Activated CD8-positive, alpha-beta memory T cell treated with anti-CD3 and anti-CD28 coated beads for 4 hours (primary cell): ENCODE measurements at regions not wholly inside any gene's neighbourhood (a gene's known extent, or its start where the extent isn't known, plus 50 kb on each side); places are given as distances from the start of the nearest gene placed in this dataset.
"Not testable (repeated sequence)": the region's sequence is repeated elsewhere in the genome, so short reads cannot be mapped to it uniquely, and the experiment has no call there.

Experiments
- DNase-seq, 2 donors: peaks; one replicate each; pipeline ENCODE4 v3.0.0-alpha.2; 2020; ENCODE audit warnings: low read depth in 2 of 2

- no peak for DNase-seq
Measured at GRCh38 chr6:167208819-167209576, 51.2 kb upstream of the GPR31 start.

DNA sequence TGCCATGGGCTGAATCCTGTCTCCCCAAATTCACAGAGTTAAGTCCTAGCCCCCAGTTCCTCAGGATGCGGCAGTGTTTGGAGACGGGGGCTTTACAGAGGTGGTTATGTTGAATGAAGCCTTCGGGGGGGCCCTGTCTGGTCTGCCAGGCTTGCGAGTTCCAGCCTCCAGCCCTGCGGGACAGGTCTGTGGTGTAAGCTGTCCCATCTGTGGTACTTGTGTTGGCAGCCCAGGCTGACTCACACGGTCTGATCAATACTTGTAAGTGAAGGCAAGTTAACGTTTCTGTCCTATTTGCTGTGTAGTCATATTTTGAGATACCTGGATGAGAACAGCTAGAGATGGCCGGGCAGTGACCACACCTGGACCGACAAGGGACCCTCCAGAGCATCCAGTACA is 51.8 kb upstream of the GPR31 start:
- DNase-seq, result no peak

- no peak for DNase-seq
Measured at GRCh38 chr6:167210375-167211294, 52.9 kb upstream of the GPR31 start.

DNA sequence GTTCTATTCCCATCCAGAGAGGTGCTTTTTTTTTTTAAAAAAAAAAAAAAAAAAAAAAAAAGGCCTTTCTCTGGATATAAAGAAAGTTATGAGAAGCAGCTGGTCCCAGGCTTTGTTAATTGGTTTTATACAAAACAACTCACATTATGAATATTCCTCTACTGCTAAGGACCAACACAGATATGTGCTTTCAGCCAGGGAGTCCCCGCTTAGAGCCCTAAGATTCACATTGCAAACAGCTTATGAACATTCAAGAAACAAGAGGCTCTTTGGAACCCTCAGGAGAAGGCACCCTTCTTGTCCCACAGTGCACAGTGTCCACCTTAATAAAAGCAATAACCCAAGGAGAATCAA is 53.5 kb upstream of the GPR31 start:
- no peak for DNase-seq

- DNase-seq, result no peak
Measured at GRCh38 chr6:167211881-167212712, 54.3 kb upstream of the GPR31 start.

DNA sequence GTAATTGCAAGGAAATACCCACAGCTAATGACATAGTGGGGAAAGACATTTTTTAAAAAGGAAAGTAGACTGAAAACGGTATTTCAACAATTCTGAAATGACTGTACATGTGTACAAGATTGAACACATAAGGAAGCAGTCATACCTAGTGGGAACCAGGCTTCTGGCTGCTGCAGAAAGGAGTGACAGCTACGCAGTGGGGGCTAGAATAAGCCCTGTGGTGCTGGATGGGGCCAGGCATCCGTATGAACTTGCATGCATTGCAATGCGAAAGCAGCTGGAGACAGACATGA is 54.9 kb upstream of the GPR31 start:
- no peak for DNase-seq

DNA sequence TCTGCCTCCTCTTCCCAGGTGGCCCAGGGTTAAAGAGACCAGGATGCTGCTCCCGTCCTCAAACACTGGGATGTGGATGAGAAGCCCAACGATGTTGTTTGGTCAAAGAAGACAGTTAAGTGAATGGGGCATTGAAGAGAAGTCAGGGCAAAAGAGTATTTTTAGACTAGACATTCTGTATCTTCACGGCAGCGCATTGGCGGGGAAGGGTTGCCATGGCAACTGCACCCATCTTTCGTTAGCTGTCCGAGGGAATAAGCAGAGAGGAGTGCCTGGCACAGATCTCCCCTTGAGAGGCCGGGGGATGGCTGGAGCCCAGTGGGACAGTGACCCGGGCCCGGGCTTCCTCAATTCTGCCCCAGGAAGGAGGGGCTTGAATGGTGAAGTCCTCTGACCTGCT is 56.4 kb upstream of the GPR31 start:
- no peak for DNase-seq

DNA sequence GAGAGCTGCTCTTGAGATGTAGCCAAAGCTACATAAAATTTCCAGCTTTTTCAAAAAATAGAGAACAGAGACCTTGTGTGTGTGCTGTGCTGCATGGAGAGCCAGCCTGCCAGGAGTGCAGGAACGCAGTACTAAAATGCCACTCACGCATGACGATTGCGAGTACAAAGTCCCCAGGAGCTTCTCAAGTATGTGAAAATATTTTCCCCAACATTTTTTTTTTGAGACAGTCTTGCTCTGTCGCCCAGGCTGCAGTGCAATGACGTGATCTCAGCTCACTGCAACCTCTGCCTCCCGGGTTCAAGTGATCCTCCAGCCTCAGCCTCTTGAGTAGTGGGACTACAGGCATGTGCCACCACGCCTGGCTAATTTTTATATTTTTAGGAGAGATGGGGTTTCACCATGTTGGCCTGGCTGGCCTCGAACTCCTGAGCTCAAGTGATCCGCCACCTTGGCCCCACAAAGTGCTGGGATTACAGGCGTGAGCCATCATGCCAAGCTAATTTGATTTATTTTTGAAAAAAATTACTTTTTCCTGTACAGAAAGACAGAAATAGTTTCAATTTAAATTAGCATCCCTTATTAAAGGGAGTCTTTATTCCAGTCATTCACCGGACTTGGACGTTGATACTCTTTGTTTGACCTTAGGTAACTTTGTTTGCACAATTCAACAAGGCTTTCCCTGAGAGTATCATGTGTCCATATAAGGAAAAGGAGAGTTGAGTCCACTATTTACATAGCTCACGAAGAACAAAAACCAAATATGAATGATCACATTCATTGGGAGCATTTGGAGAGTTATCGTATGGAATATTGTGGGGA is 57.9 kb upstream of the GPR31 start:
- DNase-seq, result not testable (repeated sequence)

GRCh38 chr6:167216390-167217050 is 58.7 kb upstream of the GPR31 start:
- DNase-seq, result not testable (repeated sequence)

DNA sequence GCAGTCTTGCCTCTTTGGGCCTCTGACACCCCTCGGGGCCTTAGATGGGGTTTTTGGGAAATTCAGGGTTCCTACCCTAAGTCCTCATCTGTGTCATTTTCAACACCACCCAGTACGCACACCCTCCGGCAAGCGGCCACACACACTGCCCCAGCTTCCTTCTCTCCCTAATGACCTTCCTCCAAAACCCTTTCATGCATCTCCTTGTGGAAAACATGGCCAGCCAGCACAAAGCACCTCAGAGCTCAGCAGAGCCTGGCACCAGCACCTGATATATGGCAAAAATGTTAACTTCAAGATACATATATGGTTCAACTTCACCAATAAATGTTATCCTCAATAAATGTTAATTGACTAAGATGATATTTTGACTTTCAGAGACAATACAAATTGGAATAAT is 59.3 kb upstream of the GPR31 start:
- DNase-seq, result not testable (repeated sequence)

- DNase-seq, result peak in 1 of 2 donors; percentile 1
Measured at GRCh38 chr6:167217951-167218759, 60.4 kb upstream of the GPR31 start.

DNA sequence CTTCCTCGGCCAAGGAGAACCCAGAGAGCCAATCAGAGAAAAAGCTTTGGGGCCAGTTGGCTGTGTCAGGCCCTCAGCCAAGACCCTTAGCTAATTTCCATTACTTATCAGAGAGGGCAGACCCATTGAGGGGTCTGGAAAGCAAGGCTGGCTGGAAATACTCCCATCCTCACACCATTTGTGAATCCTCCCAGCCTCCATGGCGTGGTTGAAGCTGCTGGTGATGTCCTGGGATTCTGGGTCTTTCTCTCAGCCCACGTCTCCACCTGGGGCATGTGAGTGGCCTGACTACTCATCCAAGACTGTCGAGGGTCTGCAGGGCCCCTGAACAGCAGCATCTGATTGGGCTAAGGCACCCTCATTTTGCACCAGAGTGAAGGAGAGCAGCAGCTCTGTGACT is 61.3 kb upstream of the GPR31 start:
- DNase-seq, result not testable (repeated sequence)

GRCh38 chr6:167219967-167220512 is 62.3 kb upstream of the GPR31 start:
- no peak for DNase-seq

GRCh38 chr6:167221400-167222201 is 63.8 kb upstream of the GPR31 start:
- DNase-seq, result no peak

GRCh38 chr6:167225566-167226382 is 65.3 kb upstream of the UNC93A start:
- not testable (repeated sequence) for DNase-seq

DNA sequence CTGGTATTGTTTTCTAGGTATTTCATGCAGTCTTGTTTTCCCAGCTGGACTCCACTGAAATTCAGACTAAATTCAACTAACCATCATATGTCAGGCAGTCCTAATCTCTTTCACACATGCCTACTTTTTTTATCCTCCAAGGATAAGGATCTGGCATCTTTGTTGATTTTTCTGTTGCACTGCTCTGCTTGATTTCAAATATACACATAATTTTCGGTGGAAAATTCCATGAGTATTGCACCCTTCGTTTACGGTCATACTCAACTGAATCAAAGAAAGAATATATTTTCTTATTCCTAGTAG is 64.8 kb upstream of the UNC93A start:
- DNase-seq, result no peak

DNA sequence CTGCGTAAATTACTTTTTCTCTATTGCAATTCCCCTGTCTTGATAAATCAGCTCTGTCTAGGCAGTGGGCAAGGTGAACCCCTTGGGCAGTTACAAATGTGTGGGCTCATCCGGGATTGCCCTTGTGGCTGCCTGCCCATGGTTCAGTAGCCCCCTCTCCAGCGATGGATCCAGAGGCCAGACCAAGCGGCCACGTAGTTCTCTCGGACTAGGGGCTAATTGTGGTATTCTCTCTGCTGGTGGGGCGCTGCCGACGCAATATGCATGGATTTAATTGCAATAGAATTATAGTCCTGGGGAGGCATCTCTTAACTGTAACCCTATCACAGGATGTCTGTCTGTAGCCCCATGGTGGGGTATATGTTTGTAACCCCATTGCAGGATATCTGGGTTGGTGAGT is 64.3 kb upstream of the UNC93A start:
- DNase-seq, result no peak

DNA sequence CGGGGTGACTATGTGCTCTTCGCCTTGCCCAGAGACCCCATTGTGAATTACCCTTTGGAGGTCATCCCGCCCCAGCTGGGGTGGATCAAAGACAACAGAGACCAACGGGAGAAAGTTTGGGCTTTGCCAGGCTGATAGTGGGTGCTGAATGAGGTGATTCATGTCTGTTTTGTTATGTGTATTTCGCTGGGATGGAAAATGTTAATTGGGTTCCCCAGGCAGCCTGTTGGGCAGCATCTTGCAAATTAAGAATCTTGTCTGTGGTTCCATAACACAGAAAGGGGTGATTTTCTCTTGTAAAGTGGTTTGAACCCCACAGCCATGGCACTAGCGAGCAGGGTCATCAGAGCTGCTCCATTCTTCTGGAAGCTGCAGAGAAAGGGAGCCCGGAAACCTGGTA is 63.1 kb upstream of the UNC93A start:
- DNase-seq, result no peak
